ENCODE measurements at regions not wholly inside any gene's neighbourhood (a gene's known extent, or its start where the extent isn't known, plus 50 kb on each side); places are given as distances from the start of the nearest gene placed in this dataset.

GRCh38 chr17:13994050-13994449 lies 75.3 kb upstream of the COX10 start:
- DNase-seq (ENCODE audit: low read depth) = no peak

GRCh38 chr17:13995856-13996271 lies 73.4 kb upstream of the COX10 start:
- DNase-seq (ENCODE audit: low read depth) = no peak

GRCh38 chr17:13996276-13996675 lies 73.0 kb upstream of the COX10 start:
- no peak for DNase-seq (ENCODE audit: low read depth)

- DNase-seq (ENCODE audit: low read depth) = no peak
These were observed 72.6 kb upstream of the COX10 start for GRCh38 chr17:13996748-13997147.

GRCh38 chr17:14004927-14005620 lies 64.2 kb upstream of the COX10 start:
- no peak for DNase-seq (ENCODE audit: low read depth)

GRCh38 chr17:14006249-14006942 lies 62.9 kb upstream of the COX10 start:
- no peak for DNase-seq (ENCODE audit: low read depth)

GRCh38 chr17:14007951-14008350 lies 61.4 kb upstream of the COX10 start:
- no peak for DNase-seq (ENCODE audit: low read depth)

- DNase-seq (ENCODE audit: low read depth) = no peak
These were observed 58.1 kb upstream of the COX10 start for GRCh38 chr17:14011036-14011692.

- DNase-seq (ENCODE audit: low read depth) = no peak
These were observed 57.4 kb upstream of the COX10 start for GRCh38 chr17:14011740-14012405.

GRCh38 chr17:14014657-14015056 lies 54.6 kb upstream of the COX10 start:
- peak; percentile 15 for DNase-seq (ENCODE audit: low read depth)

- no peak for DNase-seq (ENCODE audit: low read depth)
These were observed 54.0 kb upstream of the COX10 start for GRCh38 chr17:14015271-14015670.

- no peak for DNase-seq (ENCODE audit: low read depth)
These were observed 52.4 kb upstream of the COX10 start for GRCh38 chr17:14016858-14017257.

- peak; percentile 88 for DNase-seq (ENCODE audit: low read depth)
These were observed 49.9 kb upstream of the COX10 start for GRCh38 chr17:14019186-14019956.

Data from iris pigment epithelial cell (primary cell).